GM04503 (cell line): ENCODE measurements at regions not wholly inside any gene's neighbourhood (a gene's known extent, or its start where the extent isn't known, plus 50 kb on each side); places are given as distances from the start of the nearest gene placed in this dataset.
"Not testable (repeated sequence)": the region's sequence is repeated elsewhere in the genome, so short reads cannot be mapped to it uniquely, and the experiment has no call there.

Experiments used
- DNase-seq: peaks from one replicate; pipeline ENCODE4 v3.0.0-alpha.2; 2012; ENCODE audit warnings: low read depth

DNA sequence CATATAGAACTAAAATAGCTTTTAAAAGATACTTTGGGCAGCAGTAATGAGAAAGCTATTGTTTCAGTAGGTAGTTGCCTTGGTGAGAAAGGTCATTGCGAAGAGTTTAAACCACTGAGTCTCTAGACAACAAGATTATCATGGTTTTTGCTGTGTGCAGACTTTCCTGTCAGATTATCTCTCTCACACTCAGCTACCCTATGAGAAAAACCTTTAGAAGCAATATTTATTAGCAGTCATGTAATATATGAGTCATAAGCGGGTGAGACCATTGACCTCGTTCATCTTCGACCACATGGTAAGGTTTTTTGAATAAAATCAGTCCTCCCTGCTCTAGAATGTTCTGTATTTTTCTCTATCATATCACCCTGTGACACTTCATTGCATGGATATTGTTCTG lies 59.9 kb downstream of the GPR65 start:
- no peak for DNase-seq

DNA sequence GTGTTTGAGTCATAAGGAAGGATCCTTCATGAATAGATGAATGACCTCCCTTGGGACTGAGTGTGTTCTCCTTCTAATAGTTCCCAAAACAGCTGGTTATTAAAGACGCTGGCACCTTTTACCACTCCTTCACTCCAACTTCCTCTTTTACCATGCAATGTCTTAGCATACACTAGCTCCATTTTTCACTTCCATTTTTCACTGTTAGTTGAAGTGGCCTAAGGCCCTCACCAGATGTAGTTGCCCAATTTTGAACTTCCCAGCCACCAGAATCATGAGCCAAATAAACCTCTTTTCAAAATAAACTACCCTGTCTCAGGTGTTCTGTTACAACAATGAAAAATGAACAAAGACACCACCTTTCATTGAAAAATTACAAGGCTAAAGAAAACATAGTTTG lies 64.7 kb downstream of the GPR65 start:
- no peak for DNase-seq

DNA sequence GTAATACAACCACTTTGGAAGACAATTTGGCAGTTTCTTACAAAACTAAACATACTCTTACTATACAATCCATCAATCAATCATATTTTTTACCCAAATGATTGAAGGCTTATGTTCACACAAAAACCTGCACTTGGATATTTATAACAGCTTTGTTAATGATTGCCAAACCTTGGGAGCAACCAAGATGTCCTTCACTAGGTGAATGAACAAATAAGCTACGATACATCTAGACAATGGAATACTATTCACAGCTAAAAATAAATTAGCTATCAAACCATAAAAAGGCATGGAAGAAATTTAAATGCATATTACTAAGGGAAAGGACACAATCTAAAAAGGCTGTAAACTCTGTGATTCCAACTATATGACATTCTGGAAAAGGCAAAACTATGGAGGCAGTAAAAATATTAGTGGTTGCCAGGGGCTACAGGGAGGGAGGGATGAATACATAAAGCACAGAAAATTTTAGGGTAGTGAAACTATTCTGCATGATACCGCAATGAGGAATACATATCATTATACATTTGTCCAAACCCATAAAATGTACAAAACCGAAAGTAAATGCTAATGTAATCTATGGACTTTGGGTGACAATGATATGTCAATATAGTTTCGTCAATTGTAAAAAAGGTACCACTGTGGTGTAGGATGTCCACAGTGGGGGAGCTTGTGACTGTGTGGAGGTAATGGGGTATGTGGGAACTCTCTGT lies 70.5 kb downstream of the GPR65 start:
- DNase-seq = no peak

DNA sequence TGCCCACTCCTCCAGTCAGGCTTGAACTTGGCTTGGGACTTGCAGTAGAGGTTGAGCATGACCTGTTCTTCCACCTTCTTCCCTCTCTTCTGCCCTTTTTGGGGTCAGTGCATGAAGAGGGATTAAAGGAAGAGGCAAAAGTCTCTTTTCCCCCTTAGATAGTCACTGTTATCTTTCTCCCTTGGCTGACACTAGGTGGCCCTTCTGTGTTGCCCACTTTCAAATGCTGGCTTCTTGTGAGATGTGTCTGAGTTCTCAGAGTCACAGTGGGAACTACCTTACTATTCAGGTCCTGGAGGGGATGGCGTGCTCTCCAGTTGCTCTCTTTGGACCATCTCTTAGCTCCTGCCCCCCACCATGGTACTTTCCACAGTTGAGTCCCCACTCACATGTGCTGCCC lies 73.6 kb downstream of the GPR65 start:
- no peak for DNase-seq

DNA sequence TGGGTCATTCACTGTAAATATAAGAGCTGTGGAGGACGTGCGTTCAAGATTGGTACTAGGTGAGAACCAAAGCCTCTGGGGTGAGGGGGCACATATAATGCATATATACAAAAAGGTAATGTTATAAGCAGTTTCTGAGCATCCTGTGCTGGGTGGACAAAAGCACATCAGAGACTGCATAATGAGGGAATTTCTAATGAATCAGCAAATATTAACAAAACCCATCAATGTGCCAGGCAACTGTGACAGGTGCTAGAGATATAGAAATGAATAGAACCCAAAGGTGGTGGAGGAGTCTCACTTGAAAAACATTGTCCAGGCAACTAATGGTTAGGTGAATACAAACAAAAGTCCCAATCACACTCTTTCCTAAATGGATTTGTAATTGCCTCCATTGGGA lies 74.7 kb downstream of the GPR65 start:
- DNase-seq = no peak

DNA sequence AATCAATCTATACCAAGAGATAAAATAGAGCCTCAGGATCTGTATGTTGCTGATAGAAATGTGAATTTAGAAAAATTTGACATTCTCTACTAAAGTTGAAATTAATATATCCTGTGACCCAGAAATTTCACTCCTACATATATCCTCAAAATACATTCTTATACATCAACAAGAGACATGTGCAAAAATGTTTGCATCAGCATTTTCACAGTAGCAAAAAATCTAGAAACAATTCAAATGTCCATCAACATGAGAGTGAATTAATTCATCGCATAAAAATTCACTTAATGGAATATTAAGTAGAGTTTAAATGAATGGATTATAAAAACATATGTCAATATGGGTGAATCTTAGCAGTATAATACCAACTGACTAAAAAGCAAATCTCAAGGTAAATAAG lies 80.8 kb downstream of the GPR65 start:
- DNase-seq = no peak

DNA sequence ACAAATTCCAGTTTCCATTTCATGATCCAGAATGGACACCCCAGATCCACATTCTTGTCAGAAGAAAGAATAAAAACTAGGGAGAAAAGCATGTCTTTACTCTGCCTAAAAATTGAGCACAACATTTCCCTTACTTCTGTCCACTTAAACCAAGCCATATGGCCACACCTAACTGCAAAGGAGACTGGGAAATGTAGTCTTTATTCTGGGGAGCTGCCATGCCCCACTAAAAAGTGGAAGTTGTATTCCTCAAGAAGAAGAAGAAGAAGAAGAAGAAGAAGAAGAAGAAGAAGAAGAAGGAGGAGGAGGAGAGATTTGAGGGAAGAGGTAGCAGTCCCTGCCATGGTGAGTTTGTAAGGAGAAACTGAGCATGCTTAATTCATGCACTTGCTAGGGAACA lies 84.5 kb downstream of the GPR65 start:
- DNase-seq = no peak

DNA sequence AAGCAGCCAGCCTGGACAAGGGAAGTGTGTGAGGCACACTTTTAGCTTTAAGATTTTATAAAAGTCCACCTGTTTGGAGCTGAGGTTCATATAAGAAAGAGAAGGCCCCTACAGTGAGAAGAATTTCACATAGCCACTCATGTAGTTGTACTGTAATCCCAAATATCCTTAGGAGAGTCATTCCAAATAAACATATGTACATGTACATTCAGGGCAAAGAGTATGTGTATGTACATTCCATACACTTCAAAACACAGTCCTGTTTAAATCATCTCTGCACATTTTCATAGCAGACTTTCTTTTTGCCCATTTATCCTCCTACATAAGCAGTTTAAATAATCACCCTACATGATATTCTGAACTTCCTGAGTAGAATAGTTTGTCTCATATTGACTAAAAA lies 87.6 kb downstream of the GPR65 start:
- DNase-seq = no peak

DNA sequence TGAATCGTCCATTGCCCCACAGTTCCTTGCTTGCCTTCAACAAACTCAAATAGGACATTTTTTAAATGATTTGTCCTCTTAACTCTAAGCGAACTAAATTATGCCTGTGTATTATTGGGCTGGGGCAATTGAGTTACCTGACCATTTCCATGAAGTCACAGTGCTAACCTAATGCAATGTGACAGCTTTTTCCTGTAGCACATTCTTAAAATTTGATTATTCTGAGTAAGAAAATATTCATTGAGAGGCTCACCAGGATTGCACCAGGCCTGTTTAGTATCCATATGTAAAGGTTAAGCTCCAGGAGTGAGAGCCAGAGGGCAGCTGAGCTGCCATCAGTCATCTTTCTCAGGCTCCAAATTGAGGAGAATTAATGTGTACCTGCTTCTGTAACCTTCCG lies 90.9 kb downstream of the GPR65 start:
- no peak for DNase-seq

DNA sequence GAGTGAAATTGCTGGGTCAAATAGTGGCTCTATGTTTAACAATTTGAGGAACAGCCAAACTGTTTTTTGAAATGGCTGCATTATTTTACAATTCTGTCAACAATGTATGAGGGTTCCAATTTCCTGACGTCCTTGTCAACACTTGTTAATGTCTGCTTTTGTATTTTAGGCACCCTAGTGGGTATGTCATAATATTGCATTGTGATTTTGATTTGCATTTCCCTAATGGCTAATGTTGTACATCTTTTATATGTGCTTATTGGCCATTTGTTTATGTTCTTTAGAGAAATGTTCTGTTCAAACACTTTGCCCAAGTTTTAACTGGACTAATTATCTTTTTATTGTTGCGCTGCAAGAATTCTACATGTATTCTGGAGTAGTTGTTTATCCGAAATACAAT lies 93.2 kb downstream of the GPR65 start:
- no peak for DNase-seq

DNA sequence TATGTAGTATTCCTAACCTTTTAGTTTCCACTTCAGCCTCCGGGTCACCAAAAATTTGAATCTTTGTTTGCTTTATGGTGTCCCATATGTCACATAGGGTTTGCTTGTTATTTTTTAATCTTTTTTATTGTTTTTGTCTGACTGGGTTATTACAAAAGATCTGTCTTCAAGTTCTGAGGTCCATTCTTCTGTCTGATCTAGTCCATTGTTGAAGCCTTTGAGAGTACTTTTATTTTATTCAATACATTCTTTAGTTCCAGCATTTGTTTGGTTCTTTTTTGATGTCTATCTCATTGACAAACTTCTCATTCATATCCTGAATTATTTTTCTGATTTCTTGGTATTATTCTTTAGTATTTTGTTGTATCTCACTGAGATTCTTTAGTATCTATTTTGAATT lies 99.8 kb downstream of the GPR65 start:
- DNase-seq = no peak

DNA sequence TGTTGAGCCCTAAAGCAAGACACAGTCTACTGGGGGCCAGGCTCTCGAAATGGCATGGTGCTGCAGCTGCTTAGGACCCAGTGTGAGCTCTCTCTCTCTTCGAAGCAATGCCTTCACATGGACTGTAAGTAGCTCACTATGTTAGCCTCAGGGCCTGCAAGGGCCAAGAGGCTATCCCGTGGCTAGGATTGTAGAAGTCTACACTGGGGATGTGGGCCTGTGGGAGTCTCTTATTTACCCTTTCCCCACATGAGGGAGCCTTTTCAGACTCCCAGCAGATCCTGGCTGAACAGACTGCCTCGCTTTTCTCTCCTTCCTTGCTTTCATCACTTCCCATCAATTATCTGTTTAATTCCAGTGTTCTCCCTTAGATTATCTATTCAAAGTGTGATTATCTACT lies 101.4 kb downstream of the GPR65 start:
- DNase-seq = no peak

DNA sequence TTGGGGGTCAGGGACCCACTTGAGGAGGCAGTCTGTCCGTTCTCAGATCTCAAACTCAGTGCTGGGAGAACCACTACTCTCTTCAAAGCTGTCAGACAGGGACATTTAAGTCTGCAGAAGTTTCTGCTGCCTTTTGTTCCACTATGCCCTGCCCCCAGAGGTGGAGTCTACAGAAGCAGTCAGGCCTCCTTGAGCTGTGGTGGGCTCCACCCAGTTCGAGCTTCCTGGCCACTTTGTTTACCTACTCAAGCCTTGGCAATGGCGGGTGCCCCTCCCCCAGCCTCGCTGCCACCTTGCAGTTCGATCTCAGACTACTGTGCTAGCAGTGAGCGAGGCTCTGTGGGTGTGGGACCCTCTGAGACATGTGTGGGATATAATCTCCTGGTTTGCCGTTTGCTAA lies 122.7 kb downstream of the GPR65 start:
- DNase-seq = not testable (repeated sequence)

DNA sequence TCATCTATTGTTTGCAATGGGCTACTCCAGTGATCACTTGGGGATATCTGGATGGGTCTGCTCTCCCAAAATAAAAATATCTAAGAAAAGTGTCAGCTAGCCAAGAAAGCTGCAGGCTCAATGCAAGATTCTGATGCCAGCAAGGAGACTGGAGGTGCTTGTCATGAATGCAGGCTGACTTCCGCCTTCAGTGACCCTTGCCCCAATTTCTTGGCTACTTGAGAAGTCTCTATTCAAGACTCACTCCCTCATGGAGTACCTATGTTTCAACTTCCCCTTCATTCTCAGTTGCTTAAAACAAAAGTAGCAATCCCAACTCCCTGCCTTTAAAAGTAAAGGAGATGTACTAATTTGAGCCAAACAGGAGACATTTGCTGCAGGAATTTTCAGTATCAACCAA lies 123.9 kb downstream of the GPR65 start:
- no peak for DNase-seq

DNA sequence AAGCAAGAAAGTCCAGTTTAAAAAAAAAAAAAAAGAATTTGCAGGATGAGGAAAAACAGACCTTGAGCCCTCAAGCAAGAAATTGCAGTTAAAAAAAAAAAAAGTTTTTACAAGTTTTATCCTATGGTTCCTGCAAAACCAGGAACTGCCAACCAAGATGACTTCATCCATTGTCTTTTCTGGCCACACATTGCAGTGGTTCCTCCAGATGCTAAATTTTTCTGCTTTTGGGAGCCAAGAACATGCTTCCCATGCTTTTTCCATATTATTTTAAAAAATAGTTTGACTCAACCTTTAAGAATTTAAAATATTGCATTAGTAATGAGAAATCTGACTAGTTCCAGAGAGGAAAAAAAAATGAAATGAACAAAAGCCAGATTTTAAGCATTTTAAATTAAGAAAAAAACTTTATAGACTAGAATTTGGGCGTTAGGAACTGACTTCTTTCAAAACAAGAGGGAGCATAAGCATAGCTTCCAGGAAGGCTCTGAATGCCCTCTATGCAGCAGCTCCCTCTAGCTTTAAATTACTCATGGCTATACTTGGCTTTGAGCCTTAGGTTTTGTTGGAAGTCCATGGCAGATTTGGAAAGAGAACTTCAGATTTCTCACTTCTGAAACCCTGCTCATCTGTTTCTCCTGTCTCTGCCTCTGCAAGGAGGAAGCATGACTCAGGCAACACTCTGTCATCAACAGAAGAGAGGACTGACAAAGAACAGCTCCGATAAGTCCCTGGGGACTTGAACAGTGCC lies 124.5 kb downstream of the GPR65 start:
- peak; percentile 49 for DNase-seq

DNA sequence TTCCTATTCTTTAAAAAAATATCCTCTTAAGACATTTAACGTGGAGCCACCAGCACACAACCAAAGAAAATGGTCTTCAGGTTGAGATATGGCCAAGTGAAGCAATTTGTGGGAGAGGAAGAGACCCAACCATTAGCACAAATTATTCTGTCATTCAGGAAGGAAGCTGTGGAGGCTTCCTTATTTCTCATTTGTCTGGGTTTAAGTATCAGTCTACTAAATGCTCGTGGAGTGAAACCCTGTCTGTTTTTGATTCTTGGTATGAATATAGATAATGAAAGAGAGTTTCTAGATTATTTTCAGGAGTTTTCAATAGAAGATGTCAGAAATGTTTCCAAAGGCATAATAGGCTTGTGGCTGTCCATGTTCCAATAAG lies 125.1 kb downstream of the GPR65 start:
- no peak for DNase-seq
